Skin of body (tissue), 1 donor: ENCODE measurements at regions not wholly inside any gene's neighbourhood (a gene's known extent, or its start where the extent isn't known, plus 50 kb on each side); places are given as distances from the start of the nearest gene placed in this dataset.

Experiments used
- DNase-seq: peaks from one replicate; lab custom pipeline; 2025; lab: John Stamatoyannopoulos, UW

DNA sequence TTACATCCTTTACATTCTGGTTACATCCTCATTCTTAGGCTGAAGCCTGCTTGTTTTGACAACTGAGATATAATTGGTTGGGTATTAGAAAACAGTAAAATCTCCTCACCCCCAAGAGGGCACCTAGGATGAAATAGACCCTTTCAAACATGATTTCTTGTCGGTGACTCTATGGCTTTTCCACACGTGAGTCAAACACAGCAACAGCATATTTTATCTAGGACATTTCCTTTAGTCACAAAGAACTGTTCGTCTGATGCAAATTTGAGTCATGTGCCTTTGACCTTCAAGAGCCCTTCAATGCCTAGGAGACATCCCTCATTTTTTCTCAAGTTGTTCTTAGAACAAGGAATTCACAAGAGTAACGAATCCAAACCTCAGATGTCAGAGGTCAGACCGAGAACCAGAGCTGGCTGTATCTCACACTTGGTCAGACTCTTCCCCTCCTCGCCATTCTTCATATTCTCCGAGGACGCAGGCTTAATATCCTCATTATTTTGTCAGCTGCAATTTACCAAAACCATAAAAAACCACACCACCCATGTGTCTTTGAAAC is 60.5 kb upstream of the ALKAL2 start:
- no peak for DNase-seq

- DNase-seq, result no peak
Measured at GRCh38 chr2:344811-345210, 56.9 kb upstream of the ALKAL2 start.

DNA sequence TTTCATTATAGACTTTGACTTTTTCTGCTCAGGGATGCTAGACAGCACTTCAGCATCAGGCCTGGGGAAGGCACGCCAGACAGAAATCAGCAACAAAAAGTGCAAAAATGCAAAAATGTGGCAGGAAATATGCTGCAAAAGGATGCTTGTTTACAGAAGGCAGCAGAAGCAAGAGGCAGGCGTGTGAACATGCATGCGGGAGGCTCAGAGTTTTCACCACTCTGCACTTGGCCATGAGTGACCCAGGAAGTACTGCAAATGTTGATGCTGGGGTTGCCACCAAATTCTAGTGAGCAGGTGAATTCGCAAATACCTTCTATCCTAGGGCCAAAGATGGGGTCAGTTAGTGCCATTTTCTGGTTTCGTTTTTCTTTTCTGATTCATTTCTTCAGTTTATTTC is 55.5 kb upstream of the ALKAL2 start:
- no peak for DNase-seq

- no peak for DNase-seq
Measured at GRCh38 chr2:341912-342311, 54.0 kb upstream of the ALKAL2 start.

- DNase-seq, result no peak
Measured at GRCh38 chr2:341017-341542, 53.2 kb upstream of the ALKAL2 start.
